Activated naive CD4-positive, alpha-beta T cell treated with anti-CD3 and anti-CD28 coated beads for 36 hours (primary cell): ENCODE measurements at regions not wholly inside any gene's neighbourhood (a gene's known extent, or its start where the extent isn't known, plus 50 kb on each side); places are given as distances from the start of the nearest gene placed in this dataset.

Experiments used
- CTCF ChIA-PET: fragments of 350-600 bp; sonication (Branson Sonifier 250); formaldehyde crosslinking; loops from one replicate; lab custom pipeline; 2021; ENCODE audit warnings: antibody characterized with exemption; lab: Charles Lee
- DNase-seq: peaks from one replicate; pipeline ENCODE4 v3.0.0-alpha.2; 2020
- H3K27ac Mint-ChIP-seq: one replicate; pipeline ENCODE4 v1.8.0; 2021; ENCODE audit warnings: mild to moderate bottlenecking, mixed read lengths
- H3K27me3 Mint-ChIP-seq: one replicate; pipeline ENCODE4 v1.8.0; 2021; ENCODE audit warnings: low read depth, mixed read lengths
- H3K36me3 Mint-ChIP-seq: one replicate; pipeline ENCODE4 v1.8.0; 2021; ENCODE audit warnings: low read depth, mixed read lengths
- H3K4me1 Mint-ChIP-seq: one replicate; pipeline ENCODE4 v1.8.0; 2021; ENCODE audit warnings: low read depth, mixed read lengths
- H3K4me3 Mint-ChIP-seq: one replicate; pipeline ENCODE4 v1.8.0; 2021; ENCODE audit warnings: mild to moderate bottlenecking, moderate library complexity, mixed read lengths
- H3K9me3 Mint-ChIP-seq: one replicate; pipeline ENCODE4 v1.8.0; 2021; ENCODE audit warnings: mixed read lengths
- intact Hi-C: fragments of 100-400 bp; cut with micrococcal nuclease; formaldehyde crosslinking; loops from one replicate; pipeline ENCODE4 v1.15.1; 2023

- Mint-ChIP-seq H3K36me3 (no peaks in the 10 kb centered on the region), H3K4me1 (peaks cover 3% of the 10 kb centered on the region), H3K9me3 (peaks cover 8% of the 10 kb centered on the region), H3K4me3 (no peak overlapping the region), H3K27ac (no peak overlapping the region), H3K27me3 (peaks cover 4% of the 10 kb centered on the region)
- no peak for DNase-seq
- CTCF ChIA-PET, result no interaction called here
- intact Hi-C loops, result no loop called here
Measured at GRCh38 chr6:170167657-170168159, 123.2 kb downstream of the DLL1 start.

GRCh38 chr6:170166511-170167122 lies 124.3 kb downstream of the DLL1 start:
- intact Hi-C loops, result no loop called here
- H3K4me1 Mint-ChIP-seq, result peaks cover 6% of the 10 kb centered on the region

GRCh38 chr6:170165471-170166117 lies 125.3 kb downstream of the DLL1 start:
- Mint-ChIP-seq H3K4me3 (no peak overlapping the region), H3K9me3 (peaks cover 5% of the 10 kb centered on the region), H3K36me3 (no peaks in the 10 kb centered on the region), H3K27me3 (peaks cover 2% of the 10 kb centered on the region), H3K4me1 (peaks cover 6% of the 10 kb centered on the region), H3K27ac (no peak overlapping the region)
- DNase-seq, result no peak
- intact Hi-C loops, result no loop called here
- CTCF ChIA-PET, result no interaction called here

More at GRCh38 chr6:170166511-170167122, 124.3 kb downstream of the DLL1 start:
- no peak overlapping the region for H3K4me3 Mint-ChIP-seq
- H3K9me3 Mint-ChIP-seq, result peaks cover 8% of the 10 kb centered on the region
- H3K27ac Mint-ChIP-seq, result no peak overlapping the region
- DNase-seq, result no peak
- H3K27me3 Mint-ChIP-seq, result peaks cover 4% of the 10 kb centered on the region
- CTCF ChIA-PET, result no interaction called here
- H3K36me3 Mint-ChIP-seq, result no peaks in the 10 kb centered on the region

- H3K4me1 Mint-ChIP-seq, result peaks cover 6% of the 10 kb centered on the region
- DNase-seq, result no peak
- CTCF ChIA-PET, result no interaction called here
- no peak overlapping the region for H3K4me3 Mint-ChIP-seq
- intact Hi-C loops, result no loop called here
- H3K36me3 Mint-ChIP-seq, result no peaks in the 10 kb centered on the region
- H3K27ac Mint-ChIP-seq, result no peak overlapping the region
- H3K27me3 Mint-ChIP-seq, result peaks cover 2% of the 10 kb centered on the region
- peaks cover 5% of the 10 kb centered on the region for H3K9me3 Mint-ChIP-seq
Measured at GRCh38 chr6:170165085-170165470, 125.8 kb downstream of the DLL1 start.

- CTCF ChIA-PET, result no interaction called here
- Mint-ChIP-seq H3K36me3 (no peaks in the 10 kb centered on the region), H3K9me3 (peaks cover 5% of the 10 kb centered on the region), H3K4me3 (no peak overlapping the region), H3K27ac (no peak overlapping the region), H3K27me3 (peaks cover 2% of the 10 kb centered on the region), H3K4me1 (peaks cover 6% of the 10 kb centered on the region)
- DNase-seq, result no peak
- intact Hi-C loops, result no loop called here
Measured at GRCh38 chr6:170164271-170164900, 126.5 kb downstream of the DLL1 start.

GRCh38 chr6:170163405-170164170 lies 127.3 kb downstream of the DLL1 start:
- CTCF ChIA-PET, result no interaction called here

GRCh38 chr6:170162775-170163404 lies 128.0 kb downstream of the DLL1 start:
- intact Hi-C loops, result no loop called here
- Mint-ChIP-seq H3K27me3 (peaks cover 2% of the 10 kb centered on the region), H3K27ac (no peak overlapping the region), H3K4me3 (no peak overlapping the region), H3K36me3 (no peaks in the 10 kb centered on the region), H3K4me1 (peaks cover 6% of the 10 kb centered on the region), H3K9me3 (no peaks in the 10 kb centered on the region)
- CTCF ChIA-PET, result no interaction called here
- no peak for DNase-seq

More at GRCh38 chr6:170163405-170164170, 127.3 kb downstream of the DLL1 start:
- H3K27ac Mint-ChIP-seq, result no peak overlapping the region
- no peaks in the 10 kb centered on the region for H3K36me3 Mint-ChIP-seq
- no peak overlapping the region for H3K4me3 Mint-ChIP-seq
- H3K27me3 Mint-ChIP-seq, result peaks cover 2% of the 10 kb centered on the region
- intact Hi-C loops, result no loop called here
- peaks cover 5% of the 10 kb centered on the region for H3K9me3 Mint-ChIP-seq
- peaks cover 6% of the 10 kb centered on the region for H3K4me1 Mint-ChIP-seq
- DNase-seq, result no peak

- H3K27ac Mint-ChIP-seq, result no peak overlapping the region
- CTCF ChIA-PET, result no interaction called here
- DNase-seq, result no peak
- peaks cover 6% of the 10 kb centered on the region for H3K4me1 Mint-ChIP-seq
- intact Hi-C loops, result no loop called here
- H3K36me3 Mint-ChIP-seq, result no peaks in the 10 kb centered on the region
- no peak overlapping the region for H3K4me3 Mint-ChIP-seq
- H3K9me3 Mint-ChIP-seq, result no peaks in the 10 kb centered on the region
- H3K27me3 Mint-ChIP-seq, result peaks cover 2% of the 10 kb centered on the region
Measured at GRCh38 chr6:170162011-170162774, 128.7 kb downstream of the DLL1 start.

GRCh38 chr6:170160628-170161611 lies 130.0 kb downstream of the DLL1 start:
- no peaks in the 10 kb centered on the region for H3K9me3 Mint-ChIP-seq
- intact Hi-C loops, result no loop called here
- DNase-seq, result no peak
- no peaks in the 10 kb centered on the region for H3K36me3 Mint-ChIP-seq
- CTCF ChIA-PET, result no interaction called here
- peaks cover 6% of the 10 kb centered on the region for H3K4me1 Mint-ChIP-seq
- no peak overlapping the region for H3K4me3 Mint-ChIP-seq
- H3K27me3 Mint-ChIP-seq, result peaks cover 2% of the 10 kb centered on the region
- H3K27ac Mint-ChIP-seq, result no peak overlapping the region

- CTCF ChIA-PET, result no interaction called here
- DNase-seq, result peak; percentile 49
- H3K27ac Mint-ChIP-seq, result no peak overlapping the region
- peaks cover 6% of the 10 kb centered on the region for H3K4me1 Mint-ChIP-seq
- no peak overlapping the region for H3K4me3 Mint-ChIP-seq
- intact Hi-C loops, result no loop called here
- H3K36me3 Mint-ChIP-seq, result no peaks in the 10 kb centered on the region
- H3K9me3 Mint-ChIP-seq, result no peaks in the 10 kb centered on the region
- H3K27me3 Mint-ChIP-seq, result no peaks in the 10 kb centered on the region
Measured at GRCh38 chr6:170160031-170160627, 130.7 kb downstream of the DLL1 start.
